ENCODE measurements at regions not wholly inside any gene's neighbourhood (a gene's known extent, or its start where the extent isn't known, plus 50 kb on each side); places are given as distances from the start of the nearest gene placed in this dataset.

- DNase-seq (ENCODE audit: low read depth in 2 of 2), result no peak
Measured at GRCh38 chr3:152516216-152516615, 247.5 kb downstream of the MBNL1 start.

- DNase-seq (ENCODE audit: low read depth in 2 of 2), result no peak
Measured at GRCh38 chr3:152517502-152517901, 248.8 kb downstream of the MBNL1 start.

GRCh38 chr3:152518346-152518745 lies 249.6 kb downstream of the MBNL1 start:
- DNase-seq (ENCODE audit: low read depth in 2 of 2), result no peak

DNA sequence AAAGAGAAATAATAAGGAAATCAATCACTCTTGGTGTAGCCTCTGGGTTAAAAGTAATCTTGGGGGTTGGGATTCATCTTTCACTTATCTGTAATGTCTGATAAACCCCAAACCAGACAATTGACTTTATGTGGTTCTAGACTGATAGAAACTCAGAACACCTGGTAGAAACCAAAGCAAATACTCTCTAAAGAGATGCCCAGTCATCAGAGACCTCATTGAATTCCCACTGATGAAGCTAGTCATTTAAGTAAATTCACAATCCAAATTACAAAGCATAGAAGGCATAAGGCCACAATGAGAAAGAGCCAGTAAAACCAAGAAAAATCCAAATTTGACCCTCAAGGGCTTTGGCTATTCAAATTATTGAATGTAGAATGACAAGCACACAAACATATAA lies 250.6 kb downstream of the MBNL1 start:
- DNase-seq (ENCODE audit: low read depth in 2 of 2), result no peak

- DNase-seq (ENCODE audit: low read depth in 2 of 2), result no peak
Measured at GRCh38 chr3:152522036-152522435, 253.3 kb downstream of the MBNL1 start.

DNA sequence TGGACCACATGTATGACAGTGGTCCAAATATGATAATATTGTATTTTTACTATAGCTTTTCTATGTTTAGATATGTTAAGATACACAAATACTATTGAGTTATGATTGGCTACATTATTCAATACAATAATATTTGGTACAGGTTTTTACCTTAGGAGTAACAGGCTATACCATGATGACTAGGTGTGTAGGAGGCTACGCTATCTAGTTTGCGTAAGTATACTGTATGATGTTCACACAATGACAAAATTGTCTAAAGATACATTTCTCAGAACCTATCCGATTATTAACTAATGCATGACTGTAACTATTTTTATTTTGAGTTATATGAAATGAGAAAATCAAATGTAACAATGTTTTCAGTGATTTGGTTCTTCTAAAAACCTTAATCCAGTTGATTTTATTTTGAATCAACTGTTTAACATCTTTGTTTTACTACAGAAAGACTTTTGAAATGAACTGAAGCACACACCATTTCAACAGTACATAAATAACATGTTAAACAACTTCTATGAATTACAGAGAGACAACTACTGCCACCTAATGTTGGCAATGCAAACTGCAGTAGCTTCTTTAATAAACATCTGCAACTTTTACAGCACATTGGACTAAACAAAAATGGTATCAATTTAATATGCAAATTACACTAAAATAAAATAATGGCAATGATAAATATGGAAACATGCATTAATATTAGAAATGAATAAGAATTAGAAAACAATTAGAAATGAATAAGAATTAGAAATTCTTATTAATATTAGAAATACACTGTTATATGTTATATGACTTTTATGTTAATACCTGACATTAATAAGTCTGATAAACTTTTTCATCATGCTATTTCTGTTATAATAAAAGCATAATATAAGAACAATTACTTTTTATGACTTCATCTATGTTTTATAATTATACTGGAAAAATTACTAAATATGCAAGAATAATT lies 255.7 kb downstream of the MBNL1 start:
- peak; percentile 32 to 40 for DNase-seq (ENCODE audit: low read depth in 2 of 2)

DNA sequence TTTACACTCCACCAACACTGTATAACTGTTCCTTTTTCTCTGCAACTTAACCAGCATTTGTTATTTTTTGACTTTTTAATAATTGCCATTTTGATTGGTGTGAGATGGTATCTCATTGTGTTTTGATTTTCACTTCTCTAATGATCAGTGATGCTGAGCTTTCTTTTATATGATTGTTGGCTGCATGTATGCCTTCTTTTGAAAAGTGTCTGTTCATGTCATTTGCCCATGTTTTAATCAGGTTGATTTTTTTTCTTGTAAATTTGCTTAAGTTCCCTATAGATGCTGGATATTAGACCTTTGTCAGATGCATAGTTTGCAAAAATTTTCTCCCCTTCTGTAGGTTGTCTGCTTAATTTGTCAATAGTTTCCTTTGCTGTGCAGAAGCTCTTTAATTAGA lies 263.0 kb downstream of the MBNL1 start:
- DNase-seq (ENCODE audit: low read depth in 2 of 2), result no peak

DNA sequence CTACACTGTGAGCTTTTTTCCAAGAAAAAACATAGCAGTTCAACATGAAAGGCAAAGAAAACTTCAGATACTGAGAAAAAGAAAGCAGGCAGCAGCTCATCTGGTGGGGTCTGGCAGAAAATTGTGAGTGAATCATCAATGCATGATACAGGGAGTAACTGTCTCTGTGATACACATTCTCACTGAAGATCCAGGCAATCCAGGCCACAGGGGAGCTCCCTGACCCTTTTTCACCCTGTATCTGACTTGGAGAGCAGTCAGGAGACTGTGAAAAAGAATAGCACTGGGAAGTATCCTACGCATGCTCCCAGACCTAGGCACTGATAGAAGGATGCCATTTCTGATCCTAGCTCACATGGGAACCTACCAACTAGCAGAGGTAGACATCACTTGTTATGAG lies 269.8 kb downstream of the MBNL1 start:
- DNase-seq (ENCODE audit: low read depth in 2 of 2), result no peak

DNA sequence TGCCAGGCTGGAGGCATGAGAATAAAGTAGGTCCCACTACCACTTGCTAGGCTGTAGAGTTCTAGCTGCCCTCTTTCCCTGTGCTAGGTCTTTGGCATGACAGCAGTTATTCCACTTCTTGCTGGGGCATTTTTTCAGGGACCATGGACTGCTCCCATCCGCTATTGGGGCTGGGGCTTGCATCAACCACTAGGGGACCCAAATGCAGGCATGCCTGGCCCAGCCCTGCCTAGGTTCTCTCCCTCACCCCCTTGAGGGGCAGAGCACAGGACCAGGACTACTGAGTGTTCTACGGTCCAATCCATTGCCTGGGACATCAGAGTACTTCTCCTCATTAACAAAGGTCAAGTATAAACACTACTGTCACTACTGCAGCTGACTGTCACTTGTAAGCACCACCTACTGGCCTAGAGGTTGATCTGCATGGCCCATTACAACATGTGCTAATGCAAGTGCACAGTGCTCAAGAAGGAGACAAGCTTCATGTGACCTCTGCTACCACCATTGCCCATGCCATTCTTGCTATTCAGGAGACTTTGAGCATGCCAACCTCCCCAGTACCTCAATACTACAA lies 270.5 kb downstream of the MBNL1 start:
- no peak for DNase-seq (ENCODE audit: low read depth in 2 of 2)

DNA sequence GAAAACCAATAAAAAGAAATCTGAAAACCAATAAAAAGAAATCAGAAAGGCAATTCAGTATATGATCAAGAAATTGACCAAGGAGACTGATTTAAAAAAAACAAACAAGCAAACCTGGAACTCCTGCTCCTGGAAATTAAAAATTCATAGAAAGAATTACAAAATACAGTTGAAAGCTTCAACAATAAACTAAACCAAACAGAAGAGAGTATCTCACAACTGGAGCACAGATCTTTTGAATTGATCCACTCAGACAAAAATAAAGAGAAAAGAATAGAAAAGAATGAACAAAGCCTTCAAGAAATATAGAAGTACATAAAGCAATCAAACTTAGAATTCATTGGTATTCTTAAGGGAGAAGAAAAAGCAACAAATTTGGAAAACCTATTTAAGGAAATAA lies 271.4 kb downstream of the MBNL1 start:
- DNase-seq (ENCODE audit: low read depth in 2 of 2), result no peak

- no peak for DNase-seq (ENCODE audit: low read depth in 2 of 2)
Measured at GRCh38 chr3:152547153-152547552, 278.4 kb downstream of the MBNL1 start.

DNA sequence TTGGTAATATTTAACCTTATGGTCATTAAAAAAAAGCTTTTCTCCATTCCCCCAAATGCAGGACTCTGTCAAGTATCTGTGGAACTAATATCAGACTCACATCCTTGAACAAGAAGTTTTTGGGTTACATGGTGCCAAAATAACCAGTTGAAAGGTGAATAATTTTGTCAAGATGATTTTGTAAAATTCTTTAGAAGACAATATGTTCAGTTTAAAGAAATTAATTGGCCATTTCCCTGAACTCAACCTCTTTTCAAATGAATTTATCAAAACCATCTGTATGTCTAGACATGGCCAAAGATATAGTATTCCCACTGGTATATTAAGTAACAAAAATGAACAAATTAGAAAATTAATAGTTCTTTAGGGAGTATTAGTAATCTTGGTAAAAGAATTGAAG lies 280.5 kb downstream of the MBNL1 start:
- DNase-seq (ENCODE audit: low read depth in 2 of 2), result no peak

GRCh38 chr3:152550284-152550683 lies 281.6 kb downstream of the MBNL1 start:
- DNase-seq (ENCODE audit: low read depth in 2 of 2), result no peak

DNA sequence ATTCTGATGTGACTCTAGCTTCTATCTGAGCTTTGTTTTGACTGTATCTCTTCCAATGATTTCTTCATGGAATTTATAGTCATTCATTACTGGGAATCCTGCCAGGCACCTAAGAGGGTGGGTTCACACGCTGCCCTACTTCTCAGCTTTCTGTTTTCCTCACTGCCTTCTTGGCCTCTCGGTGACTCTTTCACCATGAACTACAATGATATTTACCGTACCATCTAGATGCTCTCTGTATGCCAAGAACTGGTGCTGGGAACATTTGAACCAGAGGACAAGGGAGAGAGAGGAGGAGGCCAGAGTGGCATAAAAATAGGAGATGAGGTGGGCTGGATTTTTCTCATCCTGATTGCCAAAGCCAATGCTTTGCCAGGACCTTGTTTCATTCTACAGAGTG lies 280.0 kb upstream of the P2RY1 start:
- no peak for DNase-seq (ENCODE audit: low read depth in 2 of 2)

GRCh38 chr3:152555666-152556291 lies 279.2 kb upstream of the P2RY1 start:
- DNase-seq (ENCODE audit: low read depth in 2 of 2), result no peak

- no peak for DNase-seq (ENCODE audit: low read depth in 2 of 2)
Measured at GRCh38 chr3:152556731-152557254, 278.1 kb upstream of the P2RY1 start.

DNA sequence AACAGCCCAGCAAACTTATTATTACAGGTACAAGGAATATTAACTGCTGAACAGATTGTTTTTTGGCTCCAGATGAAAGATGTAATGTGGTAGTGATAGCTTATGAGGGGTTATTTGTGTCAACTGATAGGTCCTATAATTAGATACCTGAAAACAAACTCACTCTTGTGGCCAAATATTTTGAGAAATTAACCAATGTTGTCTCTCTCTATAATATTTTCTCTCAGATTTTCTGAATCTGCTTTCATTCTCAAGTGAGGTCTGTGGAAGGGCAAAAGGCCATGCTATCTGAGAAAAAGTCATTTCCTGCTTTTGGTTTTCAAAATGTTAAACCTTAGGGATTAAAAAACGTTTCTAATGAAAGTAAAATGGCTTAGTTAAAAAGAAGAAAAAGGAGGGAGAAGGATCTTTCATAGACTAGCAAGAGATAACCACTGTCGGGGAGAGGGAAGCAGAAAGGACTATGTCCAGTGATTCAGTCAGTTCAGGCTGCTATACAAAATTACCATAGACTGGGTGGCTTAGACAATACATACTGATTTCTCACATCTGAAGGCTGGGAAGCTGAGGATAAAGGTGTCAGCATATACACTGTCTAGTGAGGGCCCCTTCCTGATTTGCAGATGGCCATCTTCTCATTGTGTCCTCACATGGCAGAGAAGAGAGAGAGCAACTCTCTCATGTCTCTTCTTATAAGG lies 277.5 kb upstream of the P2RY1 start:
- no peak for DNase-seq (ENCODE audit: low read depth in 2 of 2)

DNA sequence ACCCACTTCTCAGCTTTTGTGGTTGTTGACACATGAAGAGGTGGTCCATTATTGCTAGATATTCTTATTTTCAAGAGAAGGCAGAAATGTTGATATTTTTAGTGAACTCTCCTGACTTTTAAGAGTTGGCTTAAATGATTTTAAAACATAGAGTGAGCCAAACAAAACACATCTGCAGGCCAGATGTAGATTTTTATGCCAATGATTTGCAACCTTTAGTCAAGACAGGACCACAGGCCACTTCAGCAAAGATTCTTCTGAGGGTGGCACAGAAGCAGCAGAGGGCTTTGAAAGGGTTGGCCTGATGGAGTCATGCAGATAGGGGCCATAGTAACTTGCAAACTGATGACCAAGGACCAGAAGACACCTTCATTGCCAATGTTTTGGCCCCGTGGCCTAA lies 276.5 kb upstream of the P2RY1 start:
- no peak for DNase-seq (ENCODE audit: low read depth in 2 of 2)

DNA sequence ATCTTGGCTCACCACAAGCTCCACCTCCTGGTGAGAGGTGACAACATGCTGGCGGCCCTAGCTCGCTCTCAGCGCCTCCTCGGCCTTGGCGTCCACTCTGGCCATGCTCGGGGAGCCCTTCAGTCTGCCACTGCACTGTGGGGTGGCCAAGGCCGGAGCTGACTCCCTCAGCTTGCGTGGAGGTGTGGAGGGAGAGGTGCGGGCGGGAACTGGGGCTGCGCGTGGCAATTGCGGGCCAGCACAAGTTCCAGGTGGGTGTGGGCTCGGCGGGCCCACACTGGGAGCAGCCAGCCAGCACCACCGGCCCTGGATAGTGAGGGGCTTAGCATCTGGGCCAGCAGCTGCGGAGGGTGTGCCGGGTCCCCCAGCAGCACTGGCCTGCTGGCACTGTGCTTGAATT lies 275.7 kb upstream of the P2RY1 start:
- DNase-seq (ENCODE audit: low read depth in 2 of 2), result no peak

DNA sequence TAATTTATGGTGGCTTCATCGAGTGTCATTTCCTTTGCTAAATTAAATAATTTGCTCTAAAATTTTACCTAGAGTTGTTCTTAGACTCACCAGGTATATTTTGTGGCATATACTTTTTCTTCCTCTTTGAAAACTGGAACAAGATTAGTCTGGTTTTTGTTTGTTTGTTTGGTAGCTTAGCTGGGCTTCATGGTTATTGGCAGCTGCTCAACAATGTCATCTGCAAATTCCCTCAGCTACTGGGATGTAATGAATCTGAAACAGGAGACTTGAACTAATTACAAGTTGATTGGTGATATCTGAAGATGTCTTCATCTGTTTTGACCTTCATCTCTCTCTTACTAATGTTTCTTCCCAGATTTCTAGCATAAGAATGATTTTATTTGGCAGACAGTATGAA lies 270.5 kb upstream of the P2RY1 start:
- DNase-seq (ENCODE audit: low read depth in 2 of 2), result no peak

GRCh38 chr3:152574461-152575079 lies 260.4 kb upstream of the P2RY1 start:
- DNase-seq (ENCODE audit: low read depth in 2 of 2), result peak; percentile 23 to 34

DNA sequence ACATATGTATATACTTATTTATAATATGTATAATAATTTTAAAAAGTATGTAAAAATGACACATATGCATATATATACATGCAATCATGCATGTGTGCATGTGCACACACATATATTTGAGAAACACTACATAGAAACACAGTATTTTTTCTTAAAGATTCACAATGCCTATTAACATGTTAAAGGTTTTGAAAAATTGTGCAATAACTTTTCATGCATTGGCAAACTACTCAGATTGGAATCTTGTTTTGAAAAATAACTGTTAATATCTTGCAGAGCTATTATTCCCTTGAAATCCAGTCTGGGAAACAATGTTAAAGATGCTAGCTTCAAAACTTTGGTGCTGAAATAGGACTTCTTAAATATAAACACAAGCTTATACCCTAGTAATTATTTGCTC lies 256.2 kb upstream of the P2RY1 start:
- DNase-seq (ENCODE audit: low read depth in 2 of 2), result no peak
